ENCODE measurements at regions not wholly inside any gene's neighbourhood (a gene's known extent, or its start where the extent isn't known, plus 50 kb on each side); places are given as distances from the start of the nearest gene placed in this dataset.

DNA sequence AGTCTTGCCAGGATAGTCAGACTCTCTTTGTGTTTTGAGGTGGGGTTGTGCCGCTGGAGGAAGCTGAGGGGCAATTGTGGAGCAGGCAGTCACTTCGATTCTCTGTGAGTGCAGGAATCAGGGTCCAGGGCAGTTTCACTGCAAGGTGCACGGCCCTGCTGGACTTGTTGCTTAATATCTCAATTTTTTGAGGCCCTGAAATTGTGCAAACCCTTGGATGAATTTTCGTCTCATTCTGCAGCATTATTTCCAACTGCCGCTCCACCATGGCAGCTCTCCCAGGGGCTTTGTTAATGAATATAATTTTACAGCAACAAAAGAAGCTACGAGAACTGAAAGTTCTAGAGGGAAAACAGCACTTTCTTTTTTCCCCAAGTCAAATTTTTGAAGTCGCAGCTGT, 531.9 kb downstream of the QKI start:
- TF ChIP-seq, protein P1, sequence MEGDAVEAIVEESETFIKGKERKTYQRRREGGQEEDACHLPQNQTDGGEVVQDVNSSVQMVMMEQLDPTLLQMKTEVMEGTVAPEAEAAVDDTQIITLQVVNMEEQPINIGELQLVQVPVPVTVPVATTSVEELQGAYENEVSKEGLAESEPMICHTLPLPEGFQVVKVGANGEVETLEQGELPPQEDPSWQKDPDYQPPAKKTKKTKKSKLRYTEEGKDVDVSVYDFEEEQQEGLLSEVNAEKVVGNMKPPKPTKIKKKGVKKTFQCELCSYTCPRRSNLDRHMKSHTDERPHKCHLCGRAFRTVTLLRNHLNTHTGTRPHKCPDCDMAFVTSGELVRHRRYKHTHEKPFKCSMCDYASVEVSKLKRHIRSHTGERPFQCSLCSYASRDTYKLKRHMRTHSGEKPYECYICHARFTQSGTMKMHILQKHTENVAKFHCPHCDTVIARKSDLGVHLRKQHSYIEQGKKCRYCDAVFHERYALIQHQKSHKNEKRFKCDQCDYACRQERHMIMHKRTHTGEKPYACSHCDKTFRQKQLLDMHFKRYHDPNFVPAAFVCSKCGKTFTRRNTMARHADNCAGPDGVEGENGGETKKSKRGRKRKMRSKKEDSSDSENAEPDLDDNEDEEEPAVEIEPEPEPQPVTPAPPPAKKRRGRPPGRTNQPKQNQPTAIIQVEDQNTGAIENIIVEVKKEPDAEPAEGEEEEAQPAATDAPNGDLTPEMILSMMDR (IDR thresholded peaks at IDR 0.05): no peak
- TF ChIP-seq POLR2A (IDR thresholded peaks at IDR 0.05): no peak
- no peak for TF ChIP-seq POLR2AphosphoS5 (IDR thresholded peaks at IDR 0.05)
